ENCODE measurements at regions not wholly inside any gene's neighbourhood (a gene's known extent, or its start where the extent isn't known, plus 50 kb on each side); places are given as distances from the start of the nearest gene placed in this dataset.

GRCh38 chr22:27197618-27198017 lies 540.2 kb downstream of the MIAT start:
- no peak for TF ChIP-seq EP300 (IDR thresholded peaks at IDR 0.05)
- TF ChIP-seq, protein P1, sequence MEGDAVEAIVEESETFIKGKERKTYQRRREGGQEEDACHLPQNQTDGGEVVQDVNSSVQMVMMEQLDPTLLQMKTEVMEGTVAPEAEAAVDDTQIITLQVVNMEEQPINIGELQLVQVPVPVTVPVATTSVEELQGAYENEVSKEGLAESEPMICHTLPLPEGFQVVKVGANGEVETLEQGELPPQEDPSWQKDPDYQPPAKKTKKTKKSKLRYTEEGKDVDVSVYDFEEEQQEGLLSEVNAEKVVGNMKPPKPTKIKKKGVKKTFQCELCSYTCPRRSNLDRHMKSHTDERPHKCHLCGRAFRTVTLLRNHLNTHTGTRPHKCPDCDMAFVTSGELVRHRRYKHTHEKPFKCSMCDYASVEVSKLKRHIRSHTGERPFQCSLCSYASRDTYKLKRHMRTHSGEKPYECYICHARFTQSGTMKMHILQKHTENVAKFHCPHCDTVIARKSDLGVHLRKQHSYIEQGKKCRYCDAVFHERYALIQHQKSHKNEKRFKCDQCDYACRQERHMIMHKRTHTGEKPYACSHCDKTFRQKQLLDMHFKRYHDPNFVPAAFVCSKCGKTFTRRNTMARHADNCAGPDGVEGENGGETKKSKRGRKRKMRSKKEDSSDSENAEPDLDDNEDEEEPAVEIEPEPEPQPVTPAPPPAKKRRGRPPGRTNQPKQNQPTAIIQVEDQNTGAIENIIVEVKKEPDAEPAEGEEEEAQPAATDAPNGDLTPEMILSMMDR (IDR thresholded peaks at IDR 0.05) = no peak

All from stomach (tissue), 4 donors.